Activated T-helper 1 cell treated with anti-CD3 and anti-CD28 coated beads, Interleukin-12 subunit alpha, Interleukin-12 subunit beta, Interleukin-2, Interleukin-4 antibody, amounts not matched to agents 30 ng/mL and 10 ng/mL and 1 ng/mL, durations not matched to agents 14 hours and 24 hours and 36 hours (primary cell): ENCODE measurements at regions not wholly inside any gene's neighbourhood (a gene's known extent, or its start where the extent isn't known, plus 50 kb on each side); places are given as distances from the start of the nearest gene placed in this dataset.
"Not testable (repeated sequence)": the region's sequence is repeated elsewhere in the genome, so short reads cannot be mapped to it uniquely, and the experiment has no call there.

Experiments
- DNase-seq: peaks from one replicate; pipeline ENCODE4 v3.0.0; 2021; ENCODE audit warnings: low spot score
- H3K27ac Mint-ChIP-seq: one replicate; pipeline ENCODE4 v1.8.0; 2021; ENCODE audit warnings: mild to moderate bottlenecking, mixed read lengths
- H3K27me3 Mint-ChIP-seq: one replicate; pipeline ENCODE4 v1.8.0; 2022; ENCODE audit warnings: mild to moderate bottlenecking, moderate library complexity, mixed read lengths; ENCODE audit not compliant: insufficient read depth
- H3K36me3 Mint-ChIP-seq: one replicate; pipeline ENCODE4 v1.8.0; 2021; ENCODE audit warnings: low read depth, mixed read lengths
- H3K4me1 Mint-ChIP-seq: one replicate; pipeline ENCODE4 v1.8.0; 2021; ENCODE audit warnings: low read depth, mixed read lengths
- H3K4me3 Mint-ChIP-seq: one replicate; pipeline ENCODE4 v1.8.0; 2021; ENCODE audit warnings: mild to moderate bottlenecking, moderate library complexity, mixed read lengths
- H3K9me3 Mint-ChIP-seq: one replicate; pipeline ENCODE4 v1.8.0; 2021; ENCODE audit warnings: mixed read lengths
- intact Hi-C: fragments of 100-400 bp; cut with micrococcal nuclease; formaldehyde crosslinking; loops from one replicate; pipeline ENCODE4 v1.15.1; 2024

DNA sequence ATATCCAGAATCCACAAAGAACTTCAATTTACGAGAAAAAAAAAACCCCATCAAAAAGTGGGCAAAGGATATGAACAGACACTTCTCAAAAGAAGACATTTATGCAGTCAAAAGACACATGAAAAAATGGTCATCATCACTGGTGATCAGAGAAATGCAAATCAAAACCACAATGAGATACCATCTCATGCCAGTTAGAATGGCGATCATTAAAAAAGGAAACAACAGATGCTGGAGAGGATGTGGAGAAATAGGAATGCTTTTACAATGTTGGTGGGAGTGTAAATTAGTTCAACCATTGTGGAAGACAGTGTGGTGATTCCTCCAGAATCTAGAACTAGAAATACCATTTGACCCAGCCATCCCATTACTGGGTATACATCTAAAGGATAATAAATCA, 419.9 kb upstream of the DDI1 start:
- H3K9me3 Mint-ChIP-seq, H3K36me3 Mint-ChIP-seq, H3K27ac Mint-ChIP-seq, H3K4me3 Mint-ChIP-seq, intact Hi-C loops, H3K4me1 Mint-ChIP-seq, H3K27me3 Mint-ChIP-seq, DNase-seq: not testable (repeated sequence)

DNA sequence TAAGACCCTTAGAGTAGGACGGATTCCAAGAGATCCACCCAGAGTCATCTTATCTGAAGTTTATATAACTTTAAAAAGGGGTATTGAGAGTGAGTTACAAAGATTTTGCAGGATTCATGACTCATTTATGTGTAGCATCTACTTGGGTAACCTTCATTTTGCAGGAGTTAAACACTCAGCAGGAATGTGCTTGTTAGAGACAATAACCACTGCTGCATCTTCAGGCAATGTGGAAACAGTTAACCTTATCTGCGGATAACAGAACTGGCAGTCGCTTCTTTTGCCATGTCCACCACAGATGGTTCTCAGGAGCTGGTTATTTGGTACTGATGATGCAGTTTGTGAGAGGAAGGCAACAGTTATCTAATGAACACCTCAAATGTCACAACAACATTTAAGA, 417.9 kb upstream of the DDI1 start:
- Mint-ChIP-seq H3K36me3 (no peaks in the 10 kb centered on the region), H3K27me3 (no peaks in the 10 kb centered on the region), H3K4me1 (no peaks in the 10 kb centered on the region), H3K9me3 (no peaks in the 10 kb centered on the region), H3K4me3 (no peak overlapping the region), H3K27ac (no peak overlapping the region)
- intact Hi-C loops, result no loop called here
- DNase-seq, result no peak

DNA sequence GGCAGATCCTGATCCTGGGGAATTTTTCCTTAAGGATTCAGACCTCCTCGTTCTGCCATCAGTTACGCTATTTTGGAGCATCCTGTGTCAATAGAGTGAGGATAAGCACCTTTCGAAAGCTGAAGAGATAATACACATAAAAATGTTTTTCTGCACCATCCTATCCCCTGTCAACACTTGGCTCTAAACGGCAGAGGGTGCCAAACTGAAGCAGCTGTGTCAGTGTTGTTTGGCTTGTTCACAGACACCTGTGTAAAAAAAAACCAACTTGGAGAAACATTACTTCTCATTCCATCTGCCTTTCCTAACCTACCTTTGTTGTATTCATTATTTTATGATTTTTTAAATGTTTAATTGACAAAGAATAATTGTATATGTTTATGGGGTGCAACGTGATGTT, 417.0 kb upstream of the DDI1 start:
- H3K36me3 Mint-ChIP-seq, result no peaks in the 10 kb centered on the region
- H3K9me3 Mint-ChIP-seq, result no peaks in the 10 kb centered on the region
- no peaks in the 10 kb centered on the region for H3K4me1 Mint-ChIP-seq
- H3K27ac Mint-ChIP-seq, result no peak overlapping the region
- intact Hi-C loops, result no loop called here
- no peaks in the 10 kb centered on the region for H3K27me3 Mint-ChIP-seq
- no peak overlapping the region for H3K4me3 Mint-ChIP-seq
- DNase-seq, result no peak

DNA sequence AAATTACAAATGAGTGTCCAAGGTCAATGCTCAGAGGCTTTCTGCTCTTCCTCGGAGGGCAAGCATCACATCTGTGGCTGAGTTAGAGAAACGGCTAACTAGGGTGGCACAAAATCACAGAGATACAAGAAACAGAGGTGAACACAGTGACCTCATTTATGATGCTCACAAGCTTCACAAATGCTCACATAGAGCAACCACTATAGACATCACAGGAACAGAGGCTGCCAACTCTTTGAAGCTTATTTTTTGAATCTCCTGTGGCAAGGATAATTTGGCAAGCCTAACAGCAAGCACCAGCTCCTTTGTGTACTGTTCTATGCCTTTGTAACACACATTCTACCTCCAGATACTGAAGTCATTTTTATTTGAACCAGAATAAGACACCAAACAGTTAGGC, 416.5 kb upstream of the DDI1 start:
- no peak overlapping the region for H3K27ac Mint-ChIP-seq

DNA sequence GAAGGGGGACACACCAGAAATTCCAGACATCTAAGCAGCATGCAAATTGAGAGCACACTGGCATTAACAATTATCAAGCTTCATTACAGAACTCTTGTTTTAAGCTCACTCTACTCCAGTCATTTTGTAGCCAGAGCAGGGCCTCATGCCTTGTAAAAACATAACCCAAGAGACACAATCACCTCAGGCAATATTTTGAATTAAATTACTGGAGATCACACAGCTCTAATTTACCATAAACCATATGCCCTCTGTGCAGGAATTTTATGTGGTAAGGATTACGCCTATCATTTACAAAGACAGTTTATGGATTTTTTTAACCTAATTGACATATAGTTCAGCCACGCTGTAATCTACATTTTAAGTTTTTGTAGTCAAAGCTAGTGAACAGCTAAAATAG, 414.1 kb upstream of the DDI1 start:
- H3K4me1 Mint-ChIP-seq, result no peaks in the 10 kb centered on the region
- H3K9me3 Mint-ChIP-seq, result no peaks in the 10 kb centered on the region
- no peak overlapping the region for H3K4me3 Mint-ChIP-seq
- DNase-seq, result no peak
- intact Hi-C loops, result no loop called here
- no peaks in the 10 kb centered on the region for H3K36me3 Mint-ChIP-seq
- H3K27ac Mint-ChIP-seq, result no peak overlapping the region
- peaks cover 2% of the 10 kb centered on the region for H3K27me3 Mint-ChIP-seq

More for the DNA sequence above, 416.5 kb upstream of the DDI1 start:
- no peaks in the 10 kb centered on the region for H3K9me3 Mint-ChIP-seq
- no peaks in the 10 kb centered on the region for H3K4me1 Mint-ChIP-seq
- no peak overlapping the region for H3K4me3 Mint-ChIP-seq
- no peak for DNase-seq
- intact Hi-C loops, result no loop called here
- H3K27me3 Mint-ChIP-seq, result no peaks in the 10 kb centered on the region
- no peaks in the 10 kb centered on the region for H3K36me3 Mint-ChIP-seq

DNA sequence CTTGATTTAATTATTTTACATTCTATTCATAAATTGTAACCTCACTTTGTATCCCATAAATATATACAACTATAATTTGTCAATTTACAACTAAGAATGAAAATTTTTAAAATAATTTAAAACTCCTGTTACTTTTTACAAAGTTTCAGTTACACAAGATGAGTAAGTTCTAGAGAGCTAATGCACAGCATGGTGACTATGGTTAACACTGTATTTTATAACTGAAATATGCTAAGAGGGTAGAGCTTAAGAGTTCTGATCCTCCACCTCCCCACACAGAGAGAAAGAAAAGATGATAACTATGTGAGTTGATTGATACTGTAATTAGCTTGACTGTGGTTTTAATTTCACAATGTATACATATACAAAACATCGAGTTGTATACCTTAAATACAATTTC, 412.5 kb upstream of the DDI1 start:
- Mint-ChIP-seq H3K27me3 (peaks cover 2% of the 10 kb centered on the region), H3K36me3 (no peaks in the 10 kb centered on the region), H3K4me1 (no peaks in the 10 kb centered on the region), H3K4me3 (no peak overlapping the region), H3K9me3 (no peaks in the 10 kb centered on the region), H3K27ac (no peak overlapping the region)
- no peak for DNase-seq
- intact Hi-C loops, result no loop called here

DNA sequence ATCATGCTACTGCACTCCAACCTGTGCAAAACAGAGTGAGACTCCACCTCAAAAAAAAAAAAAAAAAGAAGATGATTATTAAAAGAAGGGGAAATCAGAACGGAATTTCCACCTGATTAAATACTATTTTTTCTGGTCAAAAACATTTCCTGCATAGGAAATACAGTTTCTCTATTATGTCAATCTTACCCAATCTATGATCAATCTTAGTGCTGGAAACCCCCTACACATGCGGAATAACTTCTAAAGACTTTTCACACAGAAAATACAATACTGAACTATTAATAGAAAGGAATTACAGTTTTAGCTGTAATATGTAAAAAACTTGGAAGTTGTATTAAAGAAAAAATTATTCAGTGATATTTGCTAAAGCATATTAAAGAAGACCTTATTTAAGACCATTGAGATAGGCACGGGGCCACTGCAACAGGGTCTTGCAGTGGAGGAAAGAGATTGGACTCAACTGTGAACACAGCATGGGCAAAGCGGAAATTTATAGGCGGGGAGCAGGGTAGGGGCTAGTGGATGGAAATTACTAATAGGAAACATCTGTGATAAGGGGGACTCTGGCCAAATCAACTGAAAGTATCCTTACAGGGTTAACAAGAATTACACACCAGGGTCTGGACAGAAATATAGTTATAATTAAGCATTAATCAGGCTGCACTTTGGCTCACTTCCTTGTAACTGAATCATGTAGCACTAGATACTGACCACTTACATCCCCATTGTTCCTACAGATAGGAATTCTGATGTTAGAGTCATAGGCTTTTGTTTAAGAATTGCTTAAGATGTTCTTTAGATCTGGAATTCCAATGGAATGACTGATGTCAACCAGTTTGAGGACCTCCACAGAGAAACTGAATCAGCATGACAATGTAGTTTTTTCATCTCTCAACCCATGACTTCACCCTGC, 411.5 kb upstream of the DDI1 start:
- no peak overlapping the region for H3K4me3 Mint-ChIP-seq
- no peak overlapping the region for H3K27ac Mint-ChIP-seq

DNA sequence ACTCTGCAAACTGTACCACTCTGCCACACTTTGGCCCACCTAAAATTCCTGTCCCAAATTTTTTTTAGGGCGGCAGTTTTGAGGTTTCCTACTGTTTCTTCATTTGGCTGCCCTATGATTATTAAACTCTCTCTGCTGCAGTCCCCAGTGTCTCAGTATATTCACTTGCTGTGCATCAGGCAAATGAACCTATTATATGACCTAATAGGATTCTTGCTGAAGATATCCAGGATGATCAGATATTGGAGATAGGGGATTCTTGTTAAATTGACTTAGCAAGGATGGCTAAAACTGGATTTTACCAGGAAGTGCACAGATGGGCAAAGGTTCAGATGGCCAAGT, 410.8 kb upstream of the DDI1 start:
- H3K36me3 Mint-ChIP-seq, result no peaks in the 10 kb centered on the region
- H3K9me3 Mint-ChIP-seq, result no peaks in the 10 kb centered on the region
- H3K4me1 Mint-ChIP-seq, result no peaks in the 10 kb centered on the region
- DNase-seq, result no peak
- no peak overlapping the region for H3K4me3 Mint-ChIP-seq
- no peak overlapping the region for H3K27ac Mint-ChIP-seq
- intact Hi-C loops, result no loop called here
- peaks cover 2% of the 10 kb centered on the region for H3K27me3 Mint-ChIP-seq

More for the DNA sequence above, 411.5 kb upstream of the DDI1 start:
- H3K36me3 Mint-ChIP-seq, result no peaks in the 10 kb centered on the region
- DNase-seq, result no peak
- intact Hi-C loops, result no loop called here
- no peaks in the 10 kb centered on the region for H3K9me3 Mint-ChIP-seq
- peaks cover 2% of the 10 kb centered on the region for H3K27me3 Mint-ChIP-seq
- H3K4me1 Mint-ChIP-seq, result no peaks in the 10 kb centered on the region

DNA sequence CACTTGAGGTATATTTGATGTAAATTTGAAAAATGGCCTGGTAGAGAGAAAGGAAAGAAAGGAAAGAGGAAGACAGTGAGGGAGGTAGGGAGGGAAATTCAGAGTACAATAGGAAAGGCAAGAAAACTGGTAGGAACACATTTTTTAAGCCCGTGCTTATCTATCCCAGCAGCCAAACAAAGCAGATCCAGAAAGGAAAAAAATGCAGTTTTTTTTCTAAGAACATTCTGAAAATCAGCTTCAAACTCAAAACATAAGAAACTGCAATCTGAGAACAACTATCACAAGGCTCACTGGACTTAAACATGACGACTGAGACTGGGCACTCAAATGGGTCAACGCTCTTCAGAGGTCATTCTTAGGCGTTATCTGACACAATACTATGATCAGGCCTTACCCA, 408.3 kb upstream of the DDI1 start:
- Mint-ChIP-seq H3K36me3 (no peaks in the 10 kb centered on the region), H3K27ac (no peak overlapping the region), H3K4me1 (no peaks in the 10 kb centered on the region), H3K9me3 (no peaks in the 10 kb centered on the region), H3K4me3 (no peak overlapping the region), H3K27me3 (peaks cover 2% of the 10 kb centered on the region)
- intact Hi-C loops, result no loop called here
- no peak for DNase-seq

DNA sequence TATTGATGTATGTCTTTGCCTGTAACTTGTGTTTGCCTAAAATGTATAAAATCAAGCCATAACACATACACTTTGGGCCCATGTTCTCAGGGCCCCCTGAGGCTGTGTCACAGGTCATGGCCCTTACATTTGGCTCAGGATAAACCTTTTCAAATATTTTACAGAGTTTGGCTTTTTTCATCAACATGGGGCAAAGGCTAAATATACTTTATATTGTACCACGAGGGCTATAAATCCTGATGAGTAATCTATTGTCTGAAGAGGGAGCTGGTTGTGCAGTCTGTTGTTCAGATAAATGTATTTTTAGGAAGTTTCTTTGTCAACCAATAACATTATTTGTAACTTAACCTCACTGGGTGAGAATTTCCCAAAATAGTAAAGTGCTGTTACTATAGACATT, 404.6 kb upstream of the DDI1 start:
- H3K36me3 Mint-ChIP-seq, result no peaks in the 10 kb centered on the region
- H3K4me3 Mint-ChIP-seq, result no peak overlapping the region
- H3K4me1 Mint-ChIP-seq, result no peaks in the 10 kb centered on the region
- H3K27ac Mint-ChIP-seq, result no peak overlapping the region
- no peaks in the 10 kb centered on the region for H3K9me3 Mint-ChIP-seq
- DNase-seq, result no peak
- intact Hi-C loops, result no loop called here
- H3K27me3 Mint-ChIP-seq, result no peaks in the 10 kb centered on the region

DNA sequence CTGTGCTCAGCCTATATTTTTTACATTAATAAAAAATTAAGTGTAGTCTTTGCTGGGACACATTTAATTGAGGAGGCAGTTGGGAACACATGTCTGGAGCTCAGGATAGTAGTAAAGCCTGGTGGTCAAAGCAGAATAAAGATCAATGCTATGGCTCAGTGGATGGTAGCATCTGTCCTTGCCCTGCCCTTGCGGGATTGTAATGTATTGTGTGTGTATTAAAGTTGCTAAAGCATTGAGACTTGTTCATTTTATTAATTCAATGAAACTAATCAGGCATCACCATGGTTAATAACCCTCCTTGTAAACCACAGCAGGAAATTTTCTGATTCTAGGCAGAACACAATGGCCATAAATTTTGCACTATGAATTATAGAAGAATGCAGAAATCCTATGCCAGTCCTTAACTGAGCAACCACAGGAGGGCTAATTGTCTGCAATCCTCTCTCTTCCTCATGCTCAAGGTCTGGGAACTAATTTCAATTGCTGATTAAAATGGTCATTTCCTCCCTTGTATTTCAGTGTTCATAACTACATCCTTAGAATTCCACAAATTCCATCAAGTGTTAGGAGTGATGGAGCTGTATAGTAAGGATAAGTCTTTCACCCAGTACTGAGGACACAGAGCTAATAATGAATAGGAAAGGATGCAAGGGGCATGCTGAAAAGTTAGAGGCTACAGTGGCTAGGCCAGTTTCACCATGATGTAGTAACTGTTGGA, 403.2 kb upstream of the DDI1 start:
- no peak overlapping the region for H3K27ac Mint-ChIP-seq
- no peak for DNase-seq

DNA sequence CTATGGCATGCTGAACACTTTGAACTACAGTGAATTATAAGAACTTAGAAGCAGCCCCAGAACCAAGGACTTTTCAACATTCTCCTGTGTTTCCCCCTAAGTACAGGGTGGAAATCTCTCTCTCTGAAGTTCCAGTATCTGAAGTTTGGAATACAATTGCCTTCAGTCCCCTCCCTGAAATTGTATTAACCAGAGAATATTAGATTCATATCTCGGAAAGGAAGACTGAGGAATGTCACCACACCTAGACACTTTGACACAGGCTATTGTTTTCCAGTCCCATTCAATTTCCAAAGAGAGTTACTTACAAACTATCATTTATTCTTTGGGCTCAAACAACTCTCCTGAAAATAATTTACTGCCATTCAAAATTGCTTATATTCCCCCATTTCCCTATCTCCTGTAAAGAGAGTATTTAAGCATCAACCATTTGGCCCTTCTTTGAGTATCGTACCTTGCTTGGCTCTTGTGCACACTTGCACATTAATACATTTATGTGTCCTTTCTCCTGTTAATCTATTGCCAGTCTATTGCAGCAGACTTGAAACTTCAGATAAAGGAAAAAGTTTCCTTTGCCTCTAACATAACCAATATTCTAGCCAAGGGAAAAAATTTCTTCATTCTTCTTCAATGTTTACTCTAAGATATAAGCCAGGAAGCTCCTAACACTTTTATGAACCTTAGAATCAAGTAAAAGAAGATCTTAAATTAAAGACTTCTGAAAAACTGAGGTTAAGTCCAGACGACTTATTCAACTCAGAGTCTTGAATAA, 402.4 kb upstream of the DDI1 start:
- H3K4me1 Mint-ChIP-seq, result no peaks in the 10 kb centered on the region
- no peak overlapping the region for H3K27ac Mint-ChIP-seq
- H3K4me3 Mint-ChIP-seq, result no peak overlapping the region
- H3K9me3 Mint-ChIP-seq, result no peaks in the 10 kb centered on the region
- no peaks in the 10 kb centered on the region for H3K36me3 Mint-ChIP-seq
- intact Hi-C loops, result no loop called here
- DNase-seq, result no peak
- no peaks in the 10 kb centered on the region for H3K27me3 Mint-ChIP-seq

More for the DNA sequence above, 403.2 kb upstream of the DDI1 start:
- no peaks in the 10 kb centered on the region for H3K36me3 Mint-ChIP-seq
- no peaks in the 10 kb centered on the region for H3K4me1 Mint-ChIP-seq
- intact Hi-C loops, result no loop called here
- H3K27me3 Mint-ChIP-seq, result no peaks in the 10 kb centered on the region
- no peaks in the 10 kb centered on the region for H3K9me3 Mint-ChIP-seq
- H3K4me3 Mint-ChIP-seq, result no peak overlapping the region

DNA sequence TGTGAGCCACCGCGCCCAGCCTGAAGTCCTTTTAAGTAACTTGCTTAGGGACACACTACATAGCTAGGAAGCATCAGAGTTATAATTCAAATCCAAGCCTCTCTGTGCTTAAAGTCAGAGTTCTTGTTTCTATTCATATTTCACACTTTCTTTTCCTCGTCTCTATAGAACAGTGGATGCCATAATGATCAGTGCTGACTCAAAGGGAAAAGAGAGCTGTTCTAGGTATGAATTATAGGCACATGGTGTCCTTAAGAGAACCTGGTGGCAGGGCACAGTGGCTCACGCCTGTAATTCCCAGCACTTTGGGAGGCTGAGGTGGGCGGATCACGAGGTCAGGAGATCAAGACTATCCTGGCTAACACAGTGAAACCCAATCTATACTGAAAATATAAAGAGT, 400.2 kb upstream of the DDI1 start:
- Mint-ChIP-seq H3K9me3 (no peaks in the 10 kb centered on the region), H3K27me3 (no peaks in the 10 kb centered on the region), H3K36me3 (no peaks in the 10 kb centered on the region), H3K4me1 (no peaks in the 10 kb centered on the region), H3K4me3 (no peak overlapping the region), H3K27ac (no peak overlapping the region)
- intact Hi-C loops, result no loop called here
- no peak for DNase-seq
